Hypothalamus (tissue), 51 donors: ENCODE measurements at regions not wholly inside any gene's neighbourhood (a gene's known extent, or its start where the extent isn't known, plus 50 kb on each side); places are given as distances from the start of the nearest gene placed in this dataset.
"Not testable (repeated sequence)": the region's sequence is repeated elsewhere in the genome, so short reads cannot be mapped to it uniquely, and the experiment has no call there.

Experiments used
- DNase-seq, 51 donors: peaks; one replicate each; lab custom pipeline; 2025; lab: John Stamatoyannopoulos, UW

GRCh38 chr6:28816339-28816908 lies 107.4 kb downstream of the TRIM27 start:
- no peak for DNase-seq

GRCh38 chr6:28816909-28817807 lies 106.6 kb downstream of the TRIM27 start:
- DNase-seq = no peak

GRCh38 chr6:28817808-28818145 lies 106.0 kb downstream of the TRIM27 start:
- no peak for DNase-seq

GRCh38 chr6:28824793-28825731 lies 98.7 kb downstream of the TRIM27 start:
- DNase-seq = peak in 1 of 51 donors; percentile 0

GRCh38 chr6:28825732-28826293 lies 98.0 kb downstream of the TRIM27 start:
- DNase-seq = no peak

- not testable (repeated sequence) for DNase-seq
Observed at GRCh38 chr6:28831683-28832082, 92.1 kb downstream of the TRIM27 start.

- peak in 1 of 51 donors; percentile 1 for DNase-seq
Observed at GRCh38 chr6:28836703-28837102, 87.1 kb downstream of the TRIM27 start.

GRCh38 chr6:28838289-28838633 lies 85.5 kb downstream of the TRIM27 start:
- peak in 44 of 51 donors; percentile 5 to 88 (median 45) for DNase-seq

GRCh38 chr6:28838634-28839442 lies 84.9 kb downstream of the TRIM27 start:
- DNase-seq = peak; percentile 19 to 88 (median 69)

GRCh38 chr6:28839443-28840120 lies 84.2 kb downstream of the TRIM27 start:
- no peak for DNase-seq

- no peak for DNase-seq
Observed at GRCh38 chr6:28841290-28841689, 82.5 kb downstream of the TRIM27 start.

- DNase-seq = not testable (repeated sequence)
Observed at GRCh38 chr6:28848756-28849155, 75.0 kb downstream of the TRIM27 start.
